ENCODE measurements at regions not wholly inside any gene's neighbourhood (a gene's known extent, or its start where the extent isn't known, plus 50 kb on each side); places are given as distances from the start of the nearest gene placed in this dataset.

DNA sequence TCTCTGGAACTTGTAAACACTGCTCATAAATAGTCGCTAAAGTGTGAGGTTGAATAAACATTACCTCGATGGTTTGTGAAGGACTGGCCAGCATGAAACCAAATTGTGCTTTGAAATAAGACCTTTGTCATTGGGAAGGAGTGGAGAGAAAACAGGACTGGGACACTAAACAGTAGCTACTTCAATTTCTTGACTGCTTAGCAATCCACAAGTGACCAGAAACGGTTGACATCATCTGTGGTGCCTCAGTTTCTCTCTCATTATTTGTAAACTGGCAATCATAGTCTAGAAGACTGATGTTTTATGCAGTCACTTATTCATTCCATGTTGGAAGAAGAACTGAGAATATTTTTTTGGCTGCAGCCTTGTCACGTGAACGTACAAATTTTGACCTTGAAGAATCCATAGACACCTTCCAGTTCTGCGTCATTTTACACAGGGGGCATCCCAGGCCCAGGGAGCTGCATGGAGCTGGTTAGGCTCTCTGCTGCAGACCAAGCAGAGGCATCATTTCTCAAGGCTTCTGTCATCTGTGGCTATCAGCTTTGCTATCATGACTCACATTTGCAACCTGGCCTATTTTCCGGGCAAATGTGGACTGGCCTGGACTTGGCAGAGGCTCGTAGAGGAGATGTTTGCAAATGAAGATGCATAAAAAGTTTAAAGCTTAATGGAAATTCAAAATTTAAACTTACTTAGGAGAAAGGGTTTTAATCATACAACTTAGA is 391.8 kb downstream of the FGF9 start:
- Histone ChIP-seq H3K79me2 (ENCODE audit: insufficient read depth, low read length) (no peaks in the 10 kb centered on the region), H2AFZ (ENCODE audit: low read depth, low read length) (no peak overlapping the region), H3K4me2 (ENCODE audit: low read length) (no peak overlapping the region), H4K20me1 (ENCODE audit: insufficient read depth, low read length) (no peaks in the 10 kb centered on the region), H3K27me3 (ENCODE audit: insufficient read depth, low read length) (no peaks in the 10 kb centered on the region), H3K4me1 (ENCODE audit: insufficient read depth, low read length) (no peaks in the 10 kb centered on the region), H3K4me3 (ENCODE audit: insufficient read depth, low read depth, low read length) (no peak overlapping the region), H3K9me3 (ENCODE audit: insufficient read depth, low read depth, low read length) (peaks cover 4% of the 10 kb centered on the region), H3K9ac (ENCODE audit: low read length) (no peak overlapping the region), H3K27ac (ENCODE audit: low read depth, low read length) (no peak overlapping the region), H3K36me3 (ENCODE audit: insufficient read depth, low read length) (no peaks in the 10 kb centered on the region)
- Mint-ChIP-seq H3K27ac (ENCODE audit: unreplicated experiment) (no peak overlapping the region), H3K4me3 (ENCODE audit: unreplicated experiment) (no peak overlapping the region), H3K36me3 (ENCODE audit: low read depth, unreplicated experiment) (no peaks in the 10 kb centered on the region), H3K4me1 (ENCODE audit: low read depth, unreplicated experiment) (peaks cover 14% of the 10 kb centered on the region), H3K27me3 (ENCODE audit: low read depth, unreplicated experiment) (peaks cover 2% of the 10 kb centered on the region), H3K9me3 (ENCODE audit: unreplicated experiment) (peaks cover 3% of the 10 kb centered on the region)
- FAIRE-seq, result no peak
- DNase-seq (ENCODE audit: low read depth), result no peak
- no peak for TF ChIP-seq EZH2 (IDR thresholded peaks at IDR 0.05; ENCODE audit: insufficient read depth, low read length)
- TF ChIP-seq, protein P1, sequence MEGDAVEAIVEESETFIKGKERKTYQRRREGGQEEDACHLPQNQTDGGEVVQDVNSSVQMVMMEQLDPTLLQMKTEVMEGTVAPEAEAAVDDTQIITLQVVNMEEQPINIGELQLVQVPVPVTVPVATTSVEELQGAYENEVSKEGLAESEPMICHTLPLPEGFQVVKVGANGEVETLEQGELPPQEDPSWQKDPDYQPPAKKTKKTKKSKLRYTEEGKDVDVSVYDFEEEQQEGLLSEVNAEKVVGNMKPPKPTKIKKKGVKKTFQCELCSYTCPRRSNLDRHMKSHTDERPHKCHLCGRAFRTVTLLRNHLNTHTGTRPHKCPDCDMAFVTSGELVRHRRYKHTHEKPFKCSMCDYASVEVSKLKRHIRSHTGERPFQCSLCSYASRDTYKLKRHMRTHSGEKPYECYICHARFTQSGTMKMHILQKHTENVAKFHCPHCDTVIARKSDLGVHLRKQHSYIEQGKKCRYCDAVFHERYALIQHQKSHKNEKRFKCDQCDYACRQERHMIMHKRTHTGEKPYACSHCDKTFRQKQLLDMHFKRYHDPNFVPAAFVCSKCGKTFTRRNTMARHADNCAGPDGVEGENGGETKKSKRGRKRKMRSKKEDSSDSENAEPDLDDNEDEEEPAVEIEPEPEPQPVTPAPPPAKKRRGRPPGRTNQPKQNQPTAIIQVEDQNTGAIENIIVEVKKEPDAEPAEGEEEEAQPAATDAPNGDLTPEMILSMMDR (IDR thresholded peaks at IDR 0.05; ENCODE audit: insufficient read depth, low read depth, low read length), result no peak

DNA sequence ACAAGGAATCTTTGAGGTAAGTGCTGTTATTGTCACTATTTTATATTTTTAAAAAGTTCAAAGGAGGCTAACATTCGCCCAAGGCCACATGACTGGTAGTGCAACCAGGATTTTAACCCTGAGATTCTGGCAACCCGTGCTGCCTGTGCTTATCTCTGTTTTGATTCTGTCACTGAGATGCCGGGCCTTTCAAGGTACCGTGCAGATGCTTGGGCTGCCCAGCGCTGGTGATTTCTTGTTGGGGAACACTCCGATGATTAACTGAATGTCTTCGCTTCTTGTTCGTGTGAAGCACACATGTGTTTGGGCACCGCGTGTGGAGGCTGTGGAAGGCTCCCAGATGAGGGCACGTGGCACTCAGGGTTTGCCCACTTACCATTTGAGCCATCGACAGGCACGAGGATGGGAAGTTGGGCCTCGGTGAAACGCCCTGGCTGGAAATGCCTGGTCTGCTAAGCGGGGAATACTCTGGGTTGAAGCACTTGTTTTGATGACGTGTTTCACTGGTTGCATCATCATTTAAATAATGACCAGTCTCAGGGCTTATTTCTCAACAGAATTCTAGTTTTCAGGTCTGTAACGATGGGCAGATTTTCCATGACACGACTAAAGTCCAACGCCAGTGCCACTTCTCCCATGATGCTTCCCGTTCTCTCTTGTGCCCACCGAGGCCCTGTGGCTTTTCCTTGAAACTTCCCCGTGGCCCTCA is 392.7 kb downstream of the FGF9 start:
- no peak overlapping the region for H2AFZ ChIP-seq (ENCODE audit: low read depth, low read length)
- no peaks in the 10 kb centered on the region for H3K27me3 ChIP-seq (ENCODE audit: insufficient read depth, low read length)
- H3K4me1 Mint-ChIP-seq (ENCODE audit: low read depth, unreplicated experiment), result peaks cover 14% of the 10 kb centered on the region
- no peaks in the 10 kb centered on the region for H3K36me3 Mint-ChIP-seq (ENCODE audit: low read depth, unreplicated experiment)
- FAIRE-seq, result no peak
- H3K4me3 Mint-ChIP-seq (ENCODE audit: unreplicated experiment), result no peak overlapping the region
- peaks cover 3% of the 10 kb centered on the region for H3K9me3 Mint-ChIP-seq (ENCODE audit: unreplicated experiment)
- H3K4me1 ChIP-seq (ENCODE audit: insufficient read depth, low read length), result no peaks in the 10 kb centered on the region
- H3K79me2 ChIP-seq (ENCODE audit: insufficient read depth, low read length), result no peaks in the 10 kb centered on the region
- H3K36me3 ChIP-seq (ENCODE audit: insufficient read depth, low read length), result no peaks in the 10 kb centered on the region
- peaks cover 2% of the 10 kb centered on the region for H3K27me3 Mint-ChIP-seq (ENCODE audit: low read depth, unreplicated experiment)
- no peak overlapping the region for H3K27ac Mint-ChIP-seq (ENCODE audit: unreplicated experiment)
- no peak overlapping the region for H3K27ac ChIP-seq (ENCODE audit: low read depth, low read length)
- peaks cover 4% of the 10 kb centered on the region for H3K9me3 ChIP-seq (ENCODE audit: insufficient read depth, low read depth, low read length)
- H4K20me1 ChIP-seq (ENCODE audit: insufficient read depth, low read length), result no peaks in the 10 kb centered on the region
- no peak overlapping the region for H3K9ac ChIP-seq (ENCODE audit: low read length)
- TF ChIP-seq, protein P1 (IDR thresholded peaks at IDR 0.05; ENCODE audit: insufficient read depth, low read depth, low read length), result no peak
- TF ChIP-seq EZH2 (IDR thresholded peaks at IDR 0.05; ENCODE audit: insufficient read depth, low read length), result no peak
- no peak overlapping the region for H3K4me2 ChIP-seq (ENCODE audit: low read length)
- no peak overlapping the region for H3K4me3 ChIP-seq (ENCODE audit: insufficient read depth, low read depth, low read length)
- DNase-seq (ENCODE audit: low read depth), result no peak
